A172 (cell line): ENCODE measurements at regions not wholly inside any gene's neighbourhood (a gene's known extent, or its start where the extent isn't known, plus 50 kb on each side); places are given as distances from the start of the nearest gene placed in this dataset.

Source experiments
- DNase-seq: peaks from one replicate; pipeline ENCODE4 v3.0.0-alpha.2; 2015; ENCODE audit warnings: low spot score

- no peak for DNase-seq
Observed at GRCh38 chr10:43820663-43821062, 172.0 kb upstream of the ZNF32 start.

- no peak for DNase-seq
Observed at GRCh38 chr10:43819464-43820230, 171.0 kb upstream of the ZNF32 start.

GRCh38 chr10:43818687-43819086, 170.0 kb upstream of the ZNF32 start:
- no peak for DNase-seq

- DNase-seq, result no peak
Observed at GRCh38 chr10:43817368-43817767, 168.7 kb upstream of the ZNF32 start.

GRCh38 chr10:43816351-43817321, 168.0 kb upstream of the ZNF32 start:
- peak; percentile 54 for DNase-seq

GRCh38 chr10:43815181-43815885, 166.7 kb upstream of the ZNF32 start:
- DNase-seq, result no peak

- DNase-seq, result no peak
Observed at GRCh38 chr10:43814663-43815062, 166.0 kb upstream of the ZNF32 start.

GRCh38 chr10:43811871-43812270, 163.2 kb upstream of the ZNF32 start:
- no peak for DNase-seq

- peak; percentile 84 for DNase-seq
Observed at GRCh38 chr10:43809211-43809930, 160.7 kb upstream of the ZNF32 start.

- no peak for DNase-seq
Observed at GRCh38 chr10:43808136-43808535, 159.5 kb upstream of the ZNF32 start.

GRCh38 chr10:43806831-43807640, 158.4 kb upstream of the ZNF32 start:
- DNase-seq, result no peak

GRCh38 chr10:43803791-43804190, 155.1 kb upstream of the ZNF32 start:
- no peak for DNase-seq

- DNase-seq, result no peak
Observed at GRCh38 chr10:43802988-43803696, 154.5 kb upstream of the ZNF32 start.

- DNase-seq, result no peak
Observed at GRCh38 chr10:43801626-43802025, 152.9 kb upstream of the ZNF32 start.

- DNase-seq, result no peak
Observed at GRCh38 chr10:43801140-43801539, 152.5 kb upstream of the ZNF32 start.

GRCh38 chr10:43796781-43797180, 148.1 kb upstream of the ZNF32 start:
- no peak for DNase-seq

GRCh38 chr10:43795639-43796038, 147.0 kb upstream of the ZNF32 start:
- DNase-seq, result no peak

- DNase-seq, result no peak
Observed at GRCh38 chr10:43795093-43795492, 146.4 kb upstream of the ZNF32 start.

- DNase-seq, result peak; percentile 8
Observed at GRCh38 chr10:43794181-43794815, 145.6 kb upstream of the ZNF32 start.
